T-cell (primary cell): ENCODE measurements at regions not wholly inside any gene's neighbourhood (a gene's known extent, or its start where the extent isn't known, plus 50 kb on each side); places are given as distances from the start of the nearest gene placed in this dataset.

Experiments
- ATAC-seq, 4 experiments: fragments of 200-7000 bp in 3 of 4; fragments of 150-1000 bp in 1 of 4; cut with Tn5 transposase; replicated peaks in 1 of 4; 1 replicate in 3 of 4; 2 replicates in 1 of 4; pipeline ENCODE4 v1.10.0; 2021; ENCODE audit warnings: moderate library complexity in 3 of 4, mild to moderate bottlenecking in 2 of 4, moderate number of reproducible peaks in 1 of 4
- CTCF ChIA-PET, 2 donors: fragments of 300-600 bp; sonication (Branson Sonifier 250); formaldehyde crosslinking; loops; one replicate each; lab custom pipeline; 2022; ENCODE audit warnings: antibody characterized with exemption in 2 of 2; lab: Charles Lee
- POLR2A ChIA-PET, 2 donors: fragments of 300-600 bp; sonication (Branson Sonifier 250); formaldehyde crosslinking; loops; one replicate each; lab custom pipeline; 2022; ENCODE audit warnings: antibody characterized with exemption in 2 of 2; lab: Charles Lee
- DNase-seq, 35 experiments: peaks; one replicate each; pipeline versions ENCODE4 v3.0.0 to v3.0.0-alpha.2; 2013 to 2023
- H3K27ac ChIP-seq: one replicate; pipeline ENCODE4 v1.5.1; 2013; ENCODE audit warnings: low read length
- H3K27me3 ChIP-seq, 2 experiments: replicated peaks in 1 of 2; 1 replicate in 1 of 2; 2 replicates in 1 of 2; pipeline versions ENCODE4 v1.6.1 to v1.7.0; 2013; ENCODE audit warnings: low read length in 1 of 2, mixed read lengths in 1 of 2; ENCODE audit not compliant: control insufficient read depth in 2 of 2, insufficient read depth in 2 of 2; ENCODE audit errors: extremely low read depth in 1 of 2
- H3K36me3 ChIP-seq, 2 donors: 1 replicate in 1 of 2; 2 replicates in 1 of 2; pipeline versions ENCODE4 v1.6.1 to v1.7.0; 2013; ENCODE audit warnings: low read length in 1 of 2; ENCODE audit not compliant: control insufficient read depth in 2 of 2, insufficient read depth in 1 of 2; ENCODE audit errors: extremely low read depth in 1 of 2
- H3K4me1 ChIP-seq, 2 experiments: 1 replicate in 1 of 2; 2 replicates in 1 of 2; pipeline versions ENCODE4 v1.6.1 to v1.7.0; 2013; ENCODE audit warnings: low read length in 2 of 2, mixed read lengths in 1 of 2; ENCODE audit not compliant: insufficient read depth in 2 of 2, control insufficient read depth in 1 of 2; ENCODE audit errors: extremely low read depth in 1 of 2
- H3K4me3 ChIP-seq, 2 donors: 1 replicate in 1 of 2; 2 replicates in 1 of 2; pipeline versions ENCODE4 v1.5.1 to v1.7.0; 2013; ENCODE audit warnings: mild to moderate bottlenecking in 2 of 2, low read length in 1 of 2, moderate library complexity in 1 of 2; ENCODE audit not compliant: control insufficient read depth in 1 of 2; ENCODE audit errors: extremely low read depth in 1 of 2
- H3K9me3 ChIP-seq: 2 replicates; pipeline ENCODE4 v1.7.0; 2013
- H3K27ac Mint-ChIP-seq, 2 donors: one replicate each; pipeline ENCODE4 v1.8.0; 2020 to 2021; ENCODE audit warnings: mild to moderate bottlenecking in 2 of 2, mixed read lengths in 2 of 2
- H3K27me3 Mint-ChIP-seq, 2 donors: one replicate each; pipeline ENCODE4 v1.8.0; 2021 to 2022; ENCODE audit warnings: mixed read lengths in 2 of 2
- H3K36me3 Mint-ChIP-seq: one replicate; pipeline ENCODE4 v1.8.0; 2021; ENCODE audit warnings: mixed read lengths
- H3K4me1 Mint-ChIP-seq, 3 donors: one replicate each; pipeline ENCODE4 v1.8.0; 2020 to 2022; ENCODE audit warnings: mixed read lengths in 3 of 3, mild to moderate bottlenecking in 1 of 3
- H3K4me3 Mint-ChIP-seq, 3 donors: one replicate each; pipeline ENCODE4 v1.8.0; 2020 to 2022; ENCODE audit warnings: mild to moderate bottlenecking in 3 of 3, mixed read lengths in 3 of 3, moderate library complexity in 3 of 3
- H3K9me3 Mint-ChIP-seq, 3 donors: one replicate each; pipeline ENCODE4 v1.8.0; 2020 to 2022; ENCODE audit warnings: mixed read lengths in 3 of 3
- WGBS: methylation state at CpG from one replicate; pipeline ENCODE4 v1.1.5; 2013; ENCODE audit warnings: missing lambda C conversion rate; ENCODE audit not compliant: insufficient coverage; 5-methylcytosine and 5-hydroxymethylcytosine counted together

GRCh38 chr2:41600460-41600859, 447.4 kb upstream of the PKDCC start:
- Mint-ChIP-seq H3K4me1 (no peaks in the 10 kb centered on the region), H3K27me3 (no peaks in the 10 kb centered on the region), H3K9me3 (no peaks in the 10 kb centered on the region), H3K4me3 (no peak overlapping the region), H3K36me3 (no peaks in the 10 kb centered on the region), H3K27ac (no peak overlapping the region)
- no peak overlapping the region for H3K27ac ChIP-seq
- ChIA-PET POLR2A (no interaction called here), CTCF (no interaction called here)
- ATAC-seq (no peak), DNase-seq (no peak)
- H3K4me1 ChIP-seq: no peaks in the 10 kb centered on the region
- no peaks in the 10 kb centered on the region for H3K27me3 ChIP-seq
- H3K9me3 ChIP-seq: no peaks in the 10 kb centered on the region
- no peaks in the 10 kb centered on the region for H3K36me3 ChIP-seq
- no peak overlapping the region for H3K4me3 ChIP-seq

- WGBS: no CpG with 5 or more reads among the region's 2 CpGs
- Mint-ChIP-seq H3K4me3 (no peak overlapping the region), H3K4me1 (no peaks in the 10 kb centered on the region), H3K27me3 (peaks cover 0 to 10% of the 10 kb centered on the region in 2 donors), H3K27ac (no peak overlapping the region), H3K9me3 (no peaks in the 10 kb centered on the region), H3K36me3 (no peaks in the 10 kb centered on the region)
- Histone ChIP-seq H3K36me3 (no peaks in the 10 kb centered on the region), H3K27ac (no peak overlapping the region), H3K4me1 (no peaks in the 10 kb centered on the region), H3K27me3 (no peaks in the 10 kb centered on the region), H3K9me3 (no peaks in the 10 kb centered on the region), H3K4me3 (no peak overlapping the region)
- CTCF ChIA-PET: no interaction called here
- DNase-seq (no peak), ATAC-seq (no peak)
- POLR2A ChIA-PET: no interaction called here
Observed at GRCh38 chr2:41602341-41602740, 445.5 kb upstream of the PKDCC start.

- H3K4me3 ChIP-seq: no peak overlapping the region
- H3K27me3 Mint-ChIP-seq: peaks cover 0 to 16% of the 10 kb centered on the region in 2 donors
- H3K4me1 Mint-ChIP-seq: no peaks in the 10 kb centered on the region
- ATAC-seq (no peak), DNase-seq (no peak)
- no peaks in the 10 kb centered on the region for H3K36me3 Mint-ChIP-seq
- no peaks in the 10 kb centered on the region for H3K9me3 ChIP-seq
- no peak overlapping the region for H3K27ac Mint-ChIP-seq
- no peaks in the 10 kb centered on the region for H3K9me3 Mint-ChIP-seq
- CTCF ChIA-PET: interaction anchor here in 1 of 2 donors (0.9 kb wide), 1 partner anchor 1729 kb away, joined by 3 read pairs; no protein-coding TSS in a partner anchor
- H3K36me3 ChIP-seq: no peaks in the 10 kb centered on the region
- H3K27me3 ChIP-seq: no peaks in the 10 kb centered on the region
- H3K4me1 ChIP-seq: no peaks in the 10 kb centered on the region
- H3K27ac ChIP-seq: no peak overlapping the region
- WGBS: no CpG with 5 or more reads among the region's 1 CpG
- H3K4me3 Mint-ChIP-seq: no peak overlapping the region
- POLR2A ChIA-PET: no interaction called here
Observed at GRCh38 chr2:41605311-41605710, 442.5 kb upstream of the PKDCC start.

- Mint-ChIP-seq H3K9me3 (no peaks in the 10 kb centered on the region), H3K36me3 (no peaks in the 10 kb centered on the region), H3K27me3 (peaks cover 0 to 16% of the 10 kb centered on the region in 2 donors), H3K27ac (no peak overlapping the region), H3K4me3 (no peak overlapping the region), H3K4me1 (no peaks in the 10 kb centered on the region)
- Histone ChIP-seq H3K4me3 (no peak overlapping the region), H3K27ac (no peak overlapping the region), H3K36me3 (no peaks in the 10 kb centered on the region), H3K9me3 (no peaks in the 10 kb centered on the region), H3K27me3 (no peaks in the 10 kb centered on the region), H3K4me1 (no peaks in the 10 kb centered on the region)
- ATAC-seq: no peak
- ChIA-PET CTCF (no interaction called here), POLR2A (no interaction called here)
- DNase-seq: no peak
Observed at GRCh38 chr2:41605914-41606313, 441.9 kb upstream of the PKDCC start.

- Histone ChIP-seq H3K4me1 (no peaks in the 10 kb centered on the region), H3K27me3 (no peaks in the 10 kb centered on the region), H3K36me3 (no peaks in the 10 kb centered on the region), H3K27ac (no peak overlapping the region), H3K4me3 (no peak overlapping the region), H3K9me3 (no peaks in the 10 kb centered on the region)
- DNase-seq (no peak), ATAC-seq (no peak)
- 59% methylated on average over 2 of the region's 6 CpGs for whole genome bisulfite sequencing
- Mint-ChIP-seq H3K36me3 (no peaks in the 10 kb centered on the region), H3K4me1 (no peaks in the 10 kb centered on the region), H3K27ac (no peak overlapping the region), H3K9me3 (no peaks in the 10 kb centered on the region), H3K27me3 (peaks cover 0 to 19% of the 10 kb centered on the region in 2 donors), H3K4me3 (no peak overlapping the region)
- ChIA-PET CTCF (no interaction called here), POLR2A (no interaction called here)
Observed at GRCh38 chr2:41610501-41611190, 437.2 kb upstream of the PKDCC start.

- WGBS: no CpG with 5 or more reads among the region's 3 CpGs
- CTCF ChIA-PET: no interaction called here
- H3K4me1 Mint-ChIP-seq: no peaks in the 10 kb centered on the region
- no peaks in the 10 kb centered on the region for H3K9me3 Mint-ChIP-seq
- Histone ChIP-seq H3K27ac (no peak overlapping the region), H3K36me3 (no peaks in the 10 kb centered on the region), H3K9me3 (no peaks in the 10 kb centered on the region), H3K27me3 (no peaks in the 10 kb centered on the region), H3K4me3 (no peak overlapping the region), H3K4me1 (no peaks in the 10 kb centered on the region)
- POLR2A ChIA-PET: no interaction called here
- no peak overlapping the region for H3K27ac Mint-ChIP-seq
- no peak overlapping the region for H3K4me3 Mint-ChIP-seq
- no peak for ATAC-seq
- H3K27me3 Mint-ChIP-seq: peaks cover 0 to 5% of the 10 kb centered on the region in 2 donors
- no peaks in the 10 kb centered on the region for H3K36me3 Mint-ChIP-seq
- no peak for DNase-seq
Observed at GRCh38 chr2:41618754-41619153, 429.1 kb upstream of the PKDCC start.

GRCh38 chr2:41621095-41621494, 426.7 kb upstream of the PKDCC start:
- Mint-ChIP-seq H3K4me1 (no peaks in the 10 kb centered on the region), H3K9me3 (no peaks in the 10 kb centered on the region), H3K4me3 (no peak overlapping the region), H3K27me3 (peaks cover 0 to 9% of the 10 kb centered on the region in 2 donors), H3K36me3 (no peaks in the 10 kb centered on the region), H3K27ac (no peak overlapping the region)
- H3K27me3 ChIP-seq: no peaks in the 10 kb centered on the region
- H3K9me3 ChIP-seq: no peaks in the 10 kb centered on the region
- ChIA-PET POLR2A (no interaction called here), CTCF (no interaction called here)
- no peak for DNase-seq
- 90% methylated on average over 1 of the region's 3 CpGs for WGBS
- no peaks in the 10 kb centered on the region for H3K36me3 ChIP-seq
- no peaks in the 10 kb centered on the region for H3K4me1 ChIP-seq
- no peak overlapping the region for H3K4me3 ChIP-seq
- no peak overlapping the region for H3K27ac ChIP-seq
- ATAC-seq: no peak
